Endothelial cell of umbilical vein (primary cell): ENCODE measurements at regions not wholly inside any gene's neighbourhood (a gene's known extent, or its start where the extent isn't known, plus 50 kb on each side); places are given as distances from the start of the nearest gene placed in this dataset.

Experiments
- BruUV-seq: library from RNA; stranded (reverse); fragments of 400-500 nt; replicated peaks from 2 replicates; lab custom pipeline; 2021; lab: Mats Ljungman, UMichigan
- CTCF ChIA-PET: fragments of 300-600, 350-600 bp; sonication (Branson Sonifier 250); formaldehyde crosslinking; loops from one replicate; lab custom pipeline; 2021; ENCODE audit warnings: antibody characterized with exemption, inconsistent platforms; lab: Charles Lee
- POLR2A ChIA-PET: fragments of 300-600, 350-600 bp; sonication (Branson Sonifier 250); formaldehyde crosslinking; loops from one replicate; lab custom pipeline; 2021; ENCODE audit warnings: antibody characterized with exemption, inconsistent platforms; lab: Charles Lee
- DNase-seq: peaks from one replicate; pipeline ENCODE4 v3.0.0-alpha.2; 2011; ENCODE audit warnings: low read depth, low spot score
- FAIRE-seq: peaks from 2 replicates; lab custom pipeline; 2011; peaks lifted over from hg19 to GRCh38; lab: Jason Lieb, UNC
- H2AFZ ChIP-seq: 2 replicates; pipeline ENCODE4 v1.6.0; 2012; ENCODE audit warnings: low read depth, low read length, control low read depth, inconsistent platforms
- H3K27ac ChIP-seq: 2 replicates; pipeline ENCODE4 v1.5.1; 2011; ENCODE audit warnings: low read depth, mild to moderate bottlenecking, control low read depth, low read length, moderate library complexity; ENCODE audit not compliant: insufficient read depth
- H3K27me3 ChIP-seq, 2 experiments: 2 replicates each; pipeline versions ENCODE4 v1.6.0 to v1.6.1; 2011; ENCODE audit warnings: low read length in 2 of 2, mixed read lengths in 1 of 2; ENCODE audit not compliant: control insufficient read depth in 2 of 2, insufficient read depth in 2 of 2
- H3K36me3 ChIP-seq, 2 experiments: 2 replicates in 1 of 2; 3 replicates in 1 of 2; pipeline ENCODE4 v1.5.1; 2011; ENCODE audit warnings: low read length in 2 of 2, mild to moderate bottlenecking in 1 of 2, moderate library complexity in 1 of 2; ENCODE audit not compliant: control insufficient read depth in 2 of 2, insufficient read depth in 2 of 2; ENCODE audit errors: extremely low read depth in 1 of 2
- H3K4me1 ChIP-seq: 3 replicates; pipeline ENCODE4 v1.5.1; 2011; ENCODE audit warnings: mild to moderate bottlenecking, low read length; ENCODE audit not compliant: control insufficient read depth, insufficient read depth; ENCODE audit errors: extremely low read depth
- H3K4me2 ChIP-seq: 2 replicates; pipeline ENCODE4 v1.6.1; 2011; ENCODE audit warnings: low read length, control low read depth, mixed read lengths; ENCODE audit not compliant: insufficient read depth
- H3K4me3 ChIP-seq, 3 experiments: fragments of 200-600 bp in 1 of 3; sonication (generic), shearing (Covaris generic) in 1 of 3; replicated peaks in 1 of 3; 2 replicates each; pipeline ENCODE4 v1.5.1; 2011 to 2016; ENCODE audit warnings: control low read depth in 3 of 3, low read length in 3 of 3, mild to moderate bottlenecking in 2 of 3, inconsistent platforms in 1 of 3, low read depth in 1 of 3, moderate library complexity in 1 of 3; ENCODE audit not compliant: insufficient read depth in 1 of 3
- H3K79me2 ChIP-seq: 2 replicates; pipeline ENCODE4 v1.6.0; 2012; ENCODE audit warnings: low read length, inconsistent platforms; ENCODE audit not compliant: control insufficient read depth, insufficient read depth
- H3K9ac ChIP-seq: replicated peaks from 2 replicates; pipeline ENCODE3; 2011; ENCODE audit warnings: low read length, control low read depth; ENCODE audit not compliant: insufficient read depth; ENCODE audit errors: extremely low read depth
- H3K9me1 ChIP-seq: replicated peaks from 3 replicates; pipeline ENCODE4 v1.6.0; 2011; ENCODE audit warnings: mild to moderate bottlenecking, low read length; ENCODE audit not compliant: control insufficient read depth, insufficient read depth; ENCODE audit errors: extremely low read depth
- H3K9me3 ChIP-seq: replicated peaks from 2 replicates; pipeline ENCODE4 v1.5.1; 2012; ENCODE audit warnings: low read length, inconsistent platforms; ENCODE audit not compliant: control insufficient read depth, insufficient read depth
- H4K20me1 ChIP-seq: replicated peaks from 2 replicates; pipeline ENCODE3; 2011; ENCODE audit warnings: mild to moderate bottlenecking, low read length; ENCODE audit not compliant: control insufficient read depth, insufficient read depth; ENCODE audit errors: extremely low read depth
- EZH2 ChIP-seq: IDR thresholded peaks from 2 replicates; pipeline ENCODE4 v1.6.1; 2012; ENCODE audit warnings: borderline replicate concordance, low read depth, mild to moderate bottlenecking, moderate library complexity, low read length, inconsistent platforms; ENCODE audit not compliant: severe bottlenecking
- FOS ChIP-seq: IDR thresholded peaks from 2 replicates; pipeline ENCODE4 v1.6.1; 2011; ENCODE audit warnings: mild to moderate bottlenecking, low read length, moderate library complexity, borderline replicate concordance; ENCODE audit not compliant: insufficient read depth
- GATA2 ChIP-seq: IDR thresholded peaks from 2 replicates; pipeline ENCODE4 v1.7.0; 2011; ENCODE audit warnings: low read depth, mild to moderate bottlenecking, moderate library complexity, mixed read lengths, low read length; ENCODE audit not compliant: insufficient read length, insufficient read depth
- JUN ChIP-seq: IDR thresholded peaks from 2 replicates; pipeline ENCODE4 v1.6.1; 2011; ENCODE audit warnings: borderline replicate concordance, low read depth; ENCODE audit not compliant: insufficient read length, insufficient read depth
- MYC ChIP-seq: IDR thresholded peaks from one replicate; pipeline ENCODE4 v1.6.1; 2011; ENCODE audit warnings: mild to moderate bottlenecking, low read depth, low read length
- POLR2A ChIP-seq: IDR thresholded peaks from 2 replicates; pipeline ENCODE4 v1.6.1; 2012; ENCODE audit warnings: low read depth, mild to moderate bottlenecking, control low read depth, low read length
- POLR2AphosphoS5 ChIP-seq: IDR thresholded peaks from 2 replicates; pipeline ENCODE4 v1.6.1; 2012; ENCODE audit warnings: low read depth, mild to moderate bottlenecking, control low read depth, low read length, moderate library complexity; ENCODE audit not compliant: insufficient read depth
- dilution Hi-C: fragments of 300-500 bp; cut with MboI; formaldehyde crosslinking; loops from one replicate; pipeline ENCODE4 v1.15.0; 2019; ENCODE audit warnings: low sequenced_read_pairs; ENCODE audit not compliant: extremely low pct_ligation_motif_present
- intact Hi-C: fragments of 100-400 bp; cut with micrococcal nuclease; formaldehyde crosslinking; loops from one replicate; pipeline ENCODE4 v1.10.0; 2022
- TF ChIP-seq, protein P1 (sequence below): IDR thresholded peaks from 2 replicates; pipeline ENCODE4 v1.6.1; 2011; ENCODE audit not compliant: insufficient read depth, insufficient read length
- TF ChIP-seq, protein P2 (sequence below), 2 donors: IDR thresholded peaks; 1 replicate in 1 of 2; 2 replicates in 1 of 2; pipeline ENCODE4 v1.5.1; 2011; ENCODE audit warnings: low read length in 2 of 2, mild to moderate bottlenecking in 2 of 2, moderate library complexity in 2 of 2, control low read depth in 1 of 2, inconsistent platforms in 1 of 2, low read depth in 1 of 2; ENCODE audit not compliant: insufficient read depth in 1 of 2; ENCODE audit errors: extremely low read depth in 1 of 2

DNA sequence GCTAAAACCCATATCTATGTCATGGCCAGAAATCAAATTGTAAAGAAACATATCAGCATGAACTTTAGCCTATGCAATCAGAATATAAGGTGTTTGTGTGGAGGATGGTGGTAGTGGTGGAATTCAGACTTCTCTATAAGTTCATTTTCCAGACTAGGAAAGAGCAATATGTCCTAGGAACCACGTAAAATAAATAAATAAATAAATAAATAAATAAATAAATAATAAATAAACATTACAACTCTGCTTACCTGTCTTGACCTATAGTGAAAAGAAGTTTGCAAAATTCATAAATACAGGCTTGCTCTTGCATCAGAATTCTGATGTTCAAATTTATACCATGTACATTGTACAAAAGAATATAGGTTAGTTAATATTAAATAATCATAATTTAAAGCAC lies 1382.6 kb upstream of the ADGRL2 start:
- no peaks in the 10 kb centered on the region for H3K27me3 ChIP-seq
- no peaks in the 10 kb centered on the region for H3K36me3 ChIP-seq
- H3K4me1 ChIP-seq = no peaks in the 10 kb centered on the region
- ChIA-PET POLR2A (no interaction called here), CTCF (no interaction called here)
- dilution Hi-C loops (no loop called here), intact Hi-C loops (no loop called here)
- H3K27ac ChIP-seq = no peak overlapping the region
- H3K9ac ChIP-seq = no peak overlapping the region
- no TSS peak for BruUV-seq
- no peaks in the 10 kb centered on the region for H3K79me2 ChIP-seq
- no peak overlapping the region for H2AFZ ChIP-seq
- H3K9me3 ChIP-seq = no peaks in the 10 kb centered on the region
- no peak for TF ChIP-seq GATA2
- no peak for TF ChIP-seq FOS
- TF ChIP-seq POLR2A = no peak
- TF ChIP-seq, protein P1, sequence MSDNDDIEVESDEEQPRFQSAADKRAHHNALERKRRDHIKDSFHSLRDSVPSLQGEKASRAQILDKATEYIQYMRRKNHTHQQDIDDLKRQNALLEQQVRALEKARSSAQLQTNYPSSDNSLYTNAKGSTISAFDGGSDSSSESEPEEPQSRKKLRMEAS = no peak
- TF ChIP-seq MYC = no peak
- TF ChIP-seq JUN = no peak
- TF ChIP-seq POLR2AphosphoS5 = no peak
- TF ChIP-seq EZH2 = no peak
- TF ChIP-seq, protein P2, sequence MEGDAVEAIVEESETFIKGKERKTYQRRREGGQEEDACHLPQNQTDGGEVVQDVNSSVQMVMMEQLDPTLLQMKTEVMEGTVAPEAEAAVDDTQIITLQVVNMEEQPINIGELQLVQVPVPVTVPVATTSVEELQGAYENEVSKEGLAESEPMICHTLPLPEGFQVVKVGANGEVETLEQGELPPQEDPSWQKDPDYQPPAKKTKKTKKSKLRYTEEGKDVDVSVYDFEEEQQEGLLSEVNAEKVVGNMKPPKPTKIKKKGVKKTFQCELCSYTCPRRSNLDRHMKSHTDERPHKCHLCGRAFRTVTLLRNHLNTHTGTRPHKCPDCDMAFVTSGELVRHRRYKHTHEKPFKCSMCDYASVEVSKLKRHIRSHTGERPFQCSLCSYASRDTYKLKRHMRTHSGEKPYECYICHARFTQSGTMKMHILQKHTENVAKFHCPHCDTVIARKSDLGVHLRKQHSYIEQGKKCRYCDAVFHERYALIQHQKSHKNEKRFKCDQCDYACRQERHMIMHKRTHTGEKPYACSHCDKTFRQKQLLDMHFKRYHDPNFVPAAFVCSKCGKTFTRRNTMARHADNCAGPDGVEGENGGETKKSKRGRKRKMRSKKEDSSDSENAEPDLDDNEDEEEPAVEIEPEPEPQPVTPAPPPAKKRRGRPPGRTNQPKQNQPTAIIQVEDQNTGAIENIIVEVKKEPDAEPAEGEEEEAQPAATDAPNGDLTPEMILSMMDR (IDR thresholded peaks at IDR 0.05; ENCODE audit: extremely low read depth in 1 of 2, insufficient read depth in 1 of 2, low read depth in 1 of 2, low read length in 2 of 2) = no peak
- DNase-seq (no peak), FAIRE-seq (no peak)
- no peak overlapping the region for H3K4me3 ChIP-seq
- H4K20me1 ChIP-seq = no peaks in the 10 kb centered on the region
- no peak overlapping the region for H3K4me2 ChIP-seq
- no peaks in the 10 kb centered on the region for H3K9me1 ChIP-seq
